HG03196 (cell line): ENCODE measurements at regions not wholly inside any gene's neighbourhood (a gene's known extent, or its start where the extent isn't known, plus 50 kb on each side); places are given as distances from the start of the nearest gene placed in this dataset.
A peak's percentile ranks its signal among the peaks of the same experiment; 100 is the strongest.
"Not testable (repeated sequence)": the region's sequence is repeated elsewhere in the genome, so short reads cannot be mapped to it uniquely, and the experiment has no call there.

ENCODE experiments used
- ATAC-seq: cut with Tn5 transposase; IDR thresholded peaks from one replicate; pipeline ENCODE4 v1.9.1; 2021; ENCODE audit not compliant: unreplicated experiment

GRCh38 chr18:59801576-59801975 lies 98.2 kb upstream of the PMAIP1 start:
- no peak for ATAC-seq

- ATAC-seq, result no peak
These were observed 98.9 kb upstream of the PMAIP1 start for GRCh38 chr18:59800897-59801296.

GRCh38 chr18:59799383-59800015 lies 100.3 kb upstream of the PMAIP1 start:
- ATAC-seq, result no peak

GRCh38 chr18:59795882-59796281 lies 98.7 kb upstream of the CCBE1 start:
- ATAC-seq, result no peak

GRCh38 chr18:59792353-59792752 lies 95.1 kb upstream of the CCBE1 start:
- no peak for ATAC-seq

- ATAC-seq, result not testable (repeated sequence)
These were observed 93.2 kb upstream of the CCBE1 start for GRCh38 chr18:59790346-59790936.

GRCh38 chr18:59788791-59789106 lies 91.5 kb upstream of the CCBE1 start:
- ATAC-seq, result no peak

- no peak for ATAC-seq
These were observed 91.0 kb upstream of the CCBE1 start for GRCh38 chr18:59787998-59788790.

GRCh38 chr18:59784694-59785093 lies 87.5 kb upstream of the CCBE1 start:
- no peak for ATAC-seq

GRCh38 chr18:59783138-59783537 lies 85.9 kb upstream of the CCBE1 start:
- ATAC-seq, result peak; percentile 90

GRCh38 chr18:59779979-59780378 lies 82.8 kb upstream of the CCBE1 start:
- no peak for ATAC-seq

- no peak for ATAC-seq
These were observed 81.2 kb upstream of the CCBE1 start for GRCh38 chr18:59778434-59778833.

- no peak for ATAC-seq
These were observed 80.4 kb upstream of the CCBE1 start for GRCh38 chr18:59777636-59778035.

- no peak for ATAC-seq
These were observed 72.1 kb upstream of the CCBE1 start for GRCh38 chr18:59769129-59769865.

- ATAC-seq, result no peak
These were observed 71.2 kb upstream of the CCBE1 start for GRCh38 chr18:59768409-59768808.

- ATAC-seq, result no peak
These were observed 70.5 kb upstream of the CCBE1 start for GRCh38 chr18:59767732-59768131.

GRCh38 chr18:59765343-59765742 lies 68.1 kb upstream of the CCBE1 start:
- ATAC-seq, result no peak

- ATAC-seq, result no peak
These were observed 67.1 kb upstream of the CCBE1 start for GRCh38 chr18:59764281-59764680.

GRCh38 chr18:59763541-59764136 lies 66.4 kb upstream of the CCBE1 start:
- ATAC-seq, result no peak

GRCh38 chr18:59760619-59761600 lies 63.7 kb upstream of the CCBE1 start:
- no peak for ATAC-seq
